ENCODE measurements at regions not wholly inside any gene's neighbourhood (a gene's known extent, or its start where the extent isn't known, plus 50 kb on each side); places are given as distances from the start of the nearest gene placed in this dataset.

- DNase-seq (ENCODE audit: low spot score) = no peak
These were observed 100.6 kb downstream of the ENGASE start for GRCh38 chr17:79174905-79175856.

DNA sequence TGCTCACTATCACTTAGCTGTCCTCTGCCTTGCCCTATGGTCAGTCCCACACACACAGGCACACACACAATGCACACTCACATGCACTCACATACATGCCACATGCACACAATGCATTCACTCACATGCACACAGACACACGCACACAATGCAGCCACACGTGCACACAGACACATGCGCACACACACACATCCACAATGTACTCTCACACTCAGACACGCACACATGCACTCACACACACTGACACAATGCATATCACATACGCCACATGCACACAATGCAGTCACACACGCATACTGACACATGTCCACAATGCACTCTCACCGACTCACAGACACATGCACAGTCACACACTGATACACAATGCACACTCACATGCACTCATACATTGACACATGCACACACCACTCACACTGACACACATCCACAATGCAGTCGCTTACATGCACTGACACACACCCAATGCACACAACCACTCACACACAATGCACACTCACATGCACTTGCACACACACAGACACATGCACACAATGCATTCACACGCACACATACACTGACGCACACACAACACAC, 99.7 kb downstream of the ENGASE start:
- DNase-seq (ENCODE audit: low spot score) = no peak

- DNase-seq (ENCODE audit: low spot score) = no peak
These were observed 96.6 kb downstream of the ENGASE start for GRCh38 chr17:79171188-79171587.

DNA sequence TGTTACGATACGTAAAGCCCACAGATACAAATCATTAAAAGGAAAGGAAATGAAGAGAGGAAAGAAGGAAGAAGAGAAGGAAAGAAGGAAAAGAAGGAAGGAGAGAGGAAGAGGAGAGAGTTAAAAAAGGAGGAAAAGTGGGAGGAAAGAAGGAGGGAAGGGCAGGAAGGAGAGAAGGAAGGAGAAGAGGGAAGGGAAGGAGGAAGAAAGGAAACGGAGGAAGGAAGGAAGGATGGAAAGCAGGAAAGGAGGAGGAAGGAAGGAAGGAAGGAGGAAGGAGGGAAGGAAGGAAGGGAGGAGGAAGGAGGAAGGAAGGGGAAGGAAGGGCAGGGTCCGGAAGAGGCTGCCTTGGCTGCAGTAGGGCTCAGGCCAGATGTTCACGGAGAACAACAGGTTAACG, 95.2 kb downstream of the ENGASE start:
- no peak for DNase-seq (ENCODE audit: low spot score)

- DNase-seq (ENCODE audit: low spot score) = no peak
These were observed 94.7 kb downstream of the ENGASE start for GRCh38 chr17:79169366-79169765.

GRCh38 chr17:79168486-79169055, 93.9 kb downstream of the ENGASE start:
- DNase-seq (ENCODE audit: low spot score) = no peak

DNA sequence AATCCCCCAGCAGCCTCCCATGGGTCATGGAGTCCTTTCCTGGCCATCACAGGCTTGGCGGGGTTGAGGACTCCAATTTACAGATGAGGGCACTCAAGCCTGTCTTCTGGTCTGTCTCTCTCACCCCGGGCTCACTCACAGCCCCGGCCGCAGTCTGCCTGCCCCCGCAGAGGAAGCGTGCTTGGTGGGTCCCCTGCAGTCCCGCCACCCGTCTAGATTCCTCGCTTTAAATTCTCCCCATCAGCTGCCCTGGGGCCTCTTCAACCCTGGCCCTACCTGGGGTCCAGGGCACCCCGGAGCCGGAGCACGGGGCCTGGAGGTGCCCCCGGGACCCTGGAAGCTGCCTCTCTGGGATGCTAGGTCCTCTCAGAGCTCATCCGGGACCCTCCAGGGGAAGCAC, 92.9 kb downstream of the ENGASE start:
- DNase-seq (ENCODE audit: low spot score) = no peak

DNA sequence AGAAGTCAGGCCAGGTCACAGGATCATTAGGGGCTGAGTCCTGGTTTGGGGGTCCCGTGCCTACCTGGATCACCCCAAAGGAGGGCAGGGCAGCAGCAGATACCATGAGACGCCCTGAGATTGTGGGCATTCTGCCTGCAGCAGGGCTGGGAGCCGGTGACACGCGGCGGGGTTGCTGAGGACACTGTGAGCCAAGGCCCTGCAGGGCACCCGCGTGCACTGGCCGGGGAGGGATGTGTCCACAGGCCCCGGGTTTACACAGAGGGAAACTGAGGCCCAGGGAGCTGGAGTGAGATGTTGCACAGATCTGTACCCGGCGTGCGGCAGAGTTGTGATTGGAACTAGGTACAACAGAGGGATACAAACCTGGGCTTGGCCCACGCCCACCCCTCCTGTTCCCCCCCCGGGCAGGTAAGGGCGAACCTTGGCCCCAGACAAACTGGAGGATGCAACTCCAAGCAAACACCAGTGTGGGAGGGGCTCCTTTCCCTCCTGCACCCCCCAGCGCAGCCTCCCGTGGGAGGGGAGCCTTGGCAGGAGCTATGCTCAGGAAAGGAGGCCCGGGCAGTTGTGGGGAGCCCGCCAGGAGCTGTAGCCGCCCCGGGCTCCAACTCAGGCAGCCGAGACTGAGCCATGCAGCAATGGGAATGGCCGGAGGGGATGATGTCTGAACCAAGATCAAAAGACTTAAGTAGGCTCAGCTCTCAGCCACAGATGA, 91.3 kb downstream of the ENGASE start:
- DNase-seq (ENCODE audit: low spot score) = no peak

- no peak for DNase-seq (ENCODE audit: low spot score)
These were observed 90.5 kb downstream of the ENGASE start for GRCh38 chr17:79164913-79165695.

DNA sequence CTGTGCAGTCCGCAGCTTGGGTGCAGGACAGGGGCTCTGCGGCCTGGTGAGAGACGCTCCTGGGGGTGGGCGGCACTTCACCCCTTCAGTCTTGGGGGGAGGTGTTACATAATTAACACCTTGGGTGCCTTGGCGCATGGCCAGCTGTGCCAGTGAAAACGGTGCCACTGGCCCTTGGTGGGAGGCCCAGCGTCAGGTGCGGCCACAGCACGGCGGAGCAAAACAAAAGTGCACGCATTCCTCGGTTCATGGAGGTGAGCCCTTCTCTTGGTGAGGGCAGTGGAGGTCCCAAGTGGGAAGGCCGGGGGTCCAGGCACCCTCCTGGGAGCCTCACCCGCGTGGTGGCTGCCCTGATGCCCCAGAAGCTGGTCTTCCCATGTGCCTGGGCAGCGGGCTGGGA, 89.8 kb downstream of the ENGASE start:
- DNase-seq (ENCODE audit: low spot score) = no peak

DNA sequence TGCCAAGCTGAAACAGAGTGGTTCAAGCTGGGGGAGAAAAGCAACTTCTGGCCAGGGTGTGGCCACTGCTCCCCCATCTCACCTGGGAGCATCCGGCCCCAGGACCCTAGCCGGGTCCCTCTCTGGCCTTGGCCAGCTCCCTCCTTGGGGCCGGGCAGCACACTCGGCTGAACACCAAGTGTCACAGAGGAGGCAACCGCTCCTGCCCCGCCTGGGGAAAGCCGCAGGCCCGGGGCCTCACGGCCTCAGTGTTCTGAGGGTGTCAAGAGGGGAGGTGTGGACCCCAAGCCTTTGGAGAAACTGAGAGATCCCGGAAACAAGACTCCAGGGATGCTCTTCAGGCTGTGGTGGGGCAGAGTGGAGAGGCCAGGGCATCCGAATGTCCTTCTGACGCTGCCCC, 88.4 kb downstream of the ENGASE start:
- DNase-seq (ENCODE audit: low spot score) = no peak

- no peak for DNase-seq (ENCODE audit: low spot score)
These were observed 87.7 kb downstream of the ENGASE start for GRCh38 chr17:79162012-79162963.

GRCh38 chr17:79160980-79161636, 86.5 kb downstream of the ENGASE start:
- peak; percentile 79 for DNase-seq (ENCODE audit: low spot score)

- DNase-seq (ENCODE audit: low spot score) = no peak
These were observed 85.3 kb downstream of the ENGASE start for GRCh38 chr17:79159926-79160325.

DNA sequence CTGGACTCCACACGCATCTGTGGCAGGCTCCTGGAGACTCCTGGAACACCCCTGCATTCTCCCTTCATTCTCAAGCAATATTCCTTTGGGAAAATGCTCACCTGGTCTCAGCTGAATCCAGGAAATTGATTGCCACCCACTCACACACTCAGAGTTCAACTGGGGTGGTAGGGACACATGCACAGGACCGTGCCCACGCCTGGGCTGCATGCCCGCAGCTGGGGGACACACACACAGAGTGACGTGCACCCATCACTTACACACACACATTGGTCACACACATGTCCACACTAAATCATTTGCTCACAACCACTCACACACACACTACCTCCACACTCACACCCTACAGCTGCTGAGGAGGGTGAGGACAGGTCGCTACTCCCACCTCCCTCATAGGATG, 84.8 kb downstream of the ENGASE start:
- DNase-seq (ENCODE audit: low spot score) = no peak

DNA sequence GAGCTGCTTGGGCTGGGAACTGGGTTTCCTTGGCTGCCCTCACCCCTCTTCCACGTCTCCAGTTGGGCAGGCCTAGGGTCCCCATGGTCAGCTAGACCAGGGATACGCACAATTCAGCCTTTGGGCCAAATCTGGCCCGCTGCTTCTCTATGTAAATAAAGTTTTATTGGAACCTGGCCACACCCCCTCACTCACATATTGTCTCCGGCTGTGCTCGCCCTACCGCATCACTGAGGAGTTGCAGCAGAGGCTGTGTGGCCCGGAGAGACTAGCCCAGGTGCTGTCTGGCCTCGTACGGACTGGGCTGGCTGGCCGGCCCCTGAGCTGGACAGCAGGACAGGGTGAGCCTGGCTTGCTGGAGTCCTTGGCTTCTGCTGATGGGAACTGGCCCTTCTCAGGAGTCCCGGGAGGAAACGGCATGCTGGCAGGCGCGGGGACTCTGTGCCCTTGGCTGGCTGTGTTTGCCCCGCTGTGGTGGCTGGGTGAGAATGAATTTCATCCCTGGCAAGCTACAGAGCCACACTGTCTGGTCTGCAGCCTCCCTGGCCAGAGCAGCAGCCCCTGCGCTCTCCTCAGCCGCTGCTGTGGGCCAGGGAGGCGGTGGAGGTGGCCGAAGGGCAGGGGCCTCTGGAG, 82.0 kb downstream of the ENGASE start:
- no peak for DNase-seq (ENCODE audit: low spot score)

GRCh38 chr17:79155701-79156100, 81.1 kb downstream of the ENGASE start:
- no peak for DNase-seq (ENCODE audit: low spot score)

DNA sequence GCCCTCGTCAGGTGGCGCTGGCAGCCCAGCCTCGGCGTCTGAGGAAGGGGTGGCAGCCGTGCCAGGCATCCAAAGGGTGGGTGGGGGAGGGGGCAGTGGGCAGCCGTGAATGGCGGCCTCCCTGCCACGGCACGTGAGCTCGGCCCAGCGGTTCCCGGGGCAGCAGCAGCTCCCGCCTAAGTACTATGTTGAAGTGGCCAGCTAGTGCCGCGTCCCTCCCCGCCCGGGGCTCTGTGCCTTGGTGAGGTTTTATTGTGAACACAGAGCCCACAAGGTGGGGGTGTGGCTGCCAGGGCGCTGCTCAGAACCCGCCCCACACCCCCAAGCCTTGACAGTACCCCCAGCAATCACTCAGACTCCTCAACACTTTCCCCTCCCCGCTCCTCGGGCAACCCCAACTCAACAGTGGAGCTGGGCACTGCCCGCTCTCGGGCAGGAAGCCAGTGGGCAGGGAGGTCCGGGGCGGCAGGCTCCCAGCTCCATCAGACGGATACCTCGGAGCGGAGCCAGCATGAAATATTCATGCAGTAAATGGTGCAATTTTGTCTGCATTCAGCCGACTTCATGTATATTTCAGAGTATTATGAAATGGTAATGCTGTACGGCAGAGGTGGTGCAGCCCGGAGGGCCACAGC, 80.4 kb downstream of the ENGASE start:
- DNase-seq (ENCODE audit: low spot score) = no peak

DNA sequence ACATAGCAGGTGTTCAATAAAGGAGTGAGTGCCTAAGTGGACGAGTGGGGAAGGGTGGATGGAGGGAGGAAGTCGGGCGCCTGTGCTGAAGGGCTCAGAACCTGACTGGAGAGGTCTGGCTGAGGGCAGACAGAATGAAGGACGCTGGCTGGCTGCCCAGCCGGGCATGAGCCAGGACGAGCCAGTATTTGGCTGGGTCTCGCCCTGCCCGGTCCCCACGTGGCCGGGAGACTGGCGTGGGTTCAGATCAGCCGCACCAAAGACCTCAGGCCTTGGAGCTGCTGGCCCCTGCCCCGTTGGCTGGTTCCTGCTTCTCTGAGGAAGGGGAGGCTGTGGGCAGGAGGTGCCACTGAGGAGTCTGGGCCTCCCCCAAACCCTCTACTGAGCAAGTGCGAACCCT, 79.8 kb downstream of the ENGASE start:
- no peak for DNase-seq (ENCODE audit: low spot score)
